ENCODE measurements at regions not wholly inside any gene's neighbourhood (a gene's known extent, or its start where the extent isn't known, plus 50 kb on each side); places are given as distances from the start of the nearest gene placed in this dataset.

- TF ChIP-seq CTCF (conservative IDR thresholded peaks at IDR 0.05; ENCODE audit: low read length) (no peak), EZH2phosphoT487 (IDR thresholded peaks at IDR 0.05; ENCODE audit: borderline replicate concordance) (no peak)
Observed at GRCh38 chr10:3446221-3446620, 273.6 kb upstream of the PITRM1 start.
